SK-N-MC (cell line): ENCODE measurements at regions not wholly inside any gene's neighbourhood (a gene's known extent, or its start where the extent isn't known, plus 50 kb on each side); places are given as distances from the start of the nearest gene placed in this dataset.

ENCODE experiments used
- DNase-seq: peaks from one replicate; pipeline ENCODE4 v3.0.0-alpha.2; 2011; ENCODE audit warnings: low read depth, low spot score
- H3K27ac ChIP-seq: fragments of 200-600 bp; sonication (generic); 2 replicates; pipeline ENCODE4 v1.5.1; 2016; ENCODE audit warnings: mixed run types
- H3K36me3 ChIP-seq: fragments of 200-600 bp; sonication (generic); 2 replicates; pipeline ENCODE4 v1.6.1; 2017; ENCODE audit warnings: antibody characterized with exemption, low read length, mixed read lengths; ENCODE audit not compliant: insufficient read depth
- H3K4me3 ChIP-seq: fragments of 200-600 bp; sonication (generic); 2 replicates; pipeline ENCODE4 v1.5.1; 2016
- H3K9ac ChIP-seq: fragments of 200-600 bp; sonication (generic); 2 replicates; pipeline ENCODE4 v1.8.0; 2017; ENCODE audit warnings: mixed run types, mixed read lengths; ENCODE audit not compliant: insufficient read length
- H3K9me3 ChIP-seq: fragments of 200-600 bp; sonication (generic); 2 replicates; pipeline ENCODE4 v1.6.1; 2017; ENCODE audit warnings: low read depth, mild to moderate bottlenecking, antibody characterized with exemption, low read length, moderate library complexity, mixed read lengths
- EZH2 ChIP-seq: fragments of 200-600 bp; sonication (generic); IDR thresholded peaks from one replicate; pipeline ENCODE4 v1.6.1; 2017; ENCODE audit warnings: antibody characterized with exemption
- FOXP2 ChIP-seq: optimal IDR thresholded peaks from 2 replicates; pipeline ENCODE3; 2011; ENCODE audit warnings: mild to moderate bottlenecking, moderate library complexity; ENCODE audit not compliant: insufficient read depth; ENCODE audit errors: extremely low read length, control extremely low read depth
- POLR2AphosphoS5 ChIP-seq: IDR thresholded peaks from 2 replicates; pipeline ENCODE4 v1.6.1; 2012; ENCODE audit warnings: mild to moderate bottlenecking, low read depth, low read length, borderline replicate concordance

DNA sequence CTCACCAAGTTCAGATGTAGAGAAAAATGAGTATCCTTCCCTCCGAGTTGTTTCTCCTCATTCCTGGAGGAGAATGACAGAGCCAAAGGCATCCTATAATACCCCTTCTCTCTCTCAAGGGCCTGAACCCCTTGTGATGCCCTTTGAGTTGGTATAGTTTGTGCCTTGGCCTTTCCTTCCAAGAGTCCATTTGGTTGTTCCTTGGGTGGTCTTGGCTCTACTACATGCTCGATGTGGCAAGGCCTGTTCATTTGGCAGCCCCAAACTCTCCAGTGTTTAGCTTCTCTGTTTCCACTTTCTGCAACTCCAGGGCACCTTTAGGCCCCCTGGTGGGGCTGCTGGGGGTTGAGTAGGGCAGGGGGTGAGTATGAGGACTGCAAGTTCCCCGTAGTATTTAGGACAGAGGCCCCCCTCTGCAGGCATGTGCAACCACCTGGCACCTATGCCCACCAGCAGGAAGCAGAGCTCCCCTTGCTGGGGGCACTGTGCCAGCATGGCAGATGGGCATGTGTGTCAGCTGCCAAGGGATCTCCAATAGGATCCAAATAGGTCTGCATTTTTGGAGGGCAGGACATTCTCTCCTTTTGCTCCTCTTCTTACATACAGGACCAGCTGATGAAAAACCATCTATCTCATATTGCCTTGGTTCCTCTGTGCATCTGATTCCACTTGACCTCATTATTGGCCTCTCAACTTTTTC, 217.2 kb upstream of the CADM1 start:
- Histone ChIP-seq H3K36me3 (no peaks in the 10 kb centered on the region), H3K9ac (no peak overlapping the region), H3K9me3 (no peaks in the 10 kb centered on the region), H3K4me3 (no peak overlapping the region), H3K27ac (no peak overlapping the region)
- TF ChIP-seq FOXP2 (no peak), POLR2AphosphoS5 (no peak), EZH2 (no peak)
- no peak for DNase-seq

DNA sequence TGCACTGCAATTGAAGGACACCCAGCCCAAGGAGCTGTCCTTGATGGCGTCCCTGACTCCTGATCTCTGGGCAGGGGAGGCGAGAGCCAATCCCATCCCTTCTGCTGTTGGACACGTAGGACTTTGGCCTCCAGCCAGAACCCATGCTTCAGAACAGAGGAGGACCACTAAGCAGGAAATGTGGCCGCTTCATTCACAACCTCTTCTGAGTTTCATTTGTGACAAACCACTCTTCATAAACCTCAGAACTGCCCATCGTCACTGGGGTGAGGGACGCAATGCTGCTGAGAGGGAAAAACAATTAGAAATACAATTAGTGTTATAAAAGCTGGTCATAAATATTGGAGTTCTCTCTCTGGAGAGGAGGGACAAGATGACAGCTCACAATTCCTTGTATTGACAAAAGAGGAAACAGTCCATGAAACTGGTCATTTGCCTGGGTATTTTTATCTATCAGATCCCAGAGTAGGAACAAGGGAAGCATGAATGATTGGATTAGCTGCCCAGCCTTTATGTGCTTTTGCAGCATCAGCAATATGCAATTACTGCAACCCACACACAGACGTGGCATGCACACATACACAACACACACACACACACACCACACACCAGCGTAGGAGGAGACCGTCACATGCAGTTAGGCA, 216.5 kb upstream of the CADM1 start:
- DNase-seq = no peak
- TF ChIP-seq EZH2 (no peak), POLR2AphosphoS5 (no peak), FOXP2 (no peak)

DNA sequence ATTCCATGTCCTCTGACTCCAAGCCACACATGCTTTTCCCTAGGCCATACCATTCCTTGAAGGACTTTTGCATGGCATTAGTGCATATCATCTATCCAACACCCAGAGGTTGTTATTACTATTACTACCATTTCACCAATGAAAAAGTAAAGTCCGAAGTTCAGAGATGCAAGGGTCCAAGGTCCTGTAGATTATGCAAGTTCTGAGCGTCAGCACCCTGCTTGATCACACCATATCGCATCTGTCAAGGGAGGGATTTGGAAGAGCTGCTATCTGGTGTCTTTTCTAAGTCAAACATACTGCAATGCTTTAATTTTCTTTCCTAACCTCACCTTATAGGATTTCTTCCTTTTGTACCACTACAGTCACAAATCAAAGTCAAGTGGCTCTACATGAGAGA, 214.7 kb upstream of the CADM1 start:
- H3K27ac ChIP-seq = no peak overlapping the region
- TF ChIP-seq EZH2 (no peak), FOXP2 (no peak), POLR2AphosphoS5 (no peak)
- no peaks in the 10 kb centered on the region for H3K9me3 ChIP-seq
- no peak for DNase-seq
- H3K36me3 ChIP-seq = no peaks in the 10 kb centered on the region
- no peak overlapping the region for H3K9ac ChIP-seq
- no peak overlapping the region for H3K4me3 ChIP-seq

More for the DNA sequence above, 216.5 kb upstream of the CADM1 start:
- Histone ChIP-seq H3K27ac (no peak overlapping the region), H3K9me3 (no peaks in the 10 kb centered on the region), H3K4me3 (no peak overlapping the region), H3K36me3 (no peaks in the 10 kb centered on the region), H3K9ac (no peak overlapping the region)

DNA sequence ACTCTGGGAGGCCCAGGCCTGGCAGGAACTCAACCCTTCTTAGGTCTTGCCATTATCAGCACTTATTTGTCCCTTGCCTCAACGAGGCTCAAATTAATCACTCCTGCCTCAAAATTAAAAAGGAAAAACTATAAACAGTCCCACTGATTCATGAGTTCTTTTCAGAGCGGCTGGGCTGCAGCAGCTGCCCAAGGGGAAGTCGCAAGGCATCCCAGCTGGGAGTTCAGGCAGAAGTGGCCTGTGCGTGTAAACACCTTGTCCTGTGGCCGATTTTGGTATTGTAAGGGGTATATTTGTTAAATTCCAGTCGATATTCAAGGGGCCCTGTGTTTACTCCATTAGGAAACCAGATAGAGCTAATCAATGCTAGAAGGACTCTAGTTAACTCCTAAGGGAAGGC, 213.9 kb upstream of the CADM1 start:
- Histone ChIP-seq H3K4me3 (no peak overlapping the region), H3K27ac (no peak overlapping the region), H3K9me3 (no peaks in the 10 kb centered on the region), H3K36me3 (no peaks in the 10 kb centered on the region), H3K9ac (no peak overlapping the region)
- DNase-seq = no peak
- TF ChIP-seq POLR2AphosphoS5 (no peak), EZH2 (no peak), FOXP2 (no peak)

DNA sequence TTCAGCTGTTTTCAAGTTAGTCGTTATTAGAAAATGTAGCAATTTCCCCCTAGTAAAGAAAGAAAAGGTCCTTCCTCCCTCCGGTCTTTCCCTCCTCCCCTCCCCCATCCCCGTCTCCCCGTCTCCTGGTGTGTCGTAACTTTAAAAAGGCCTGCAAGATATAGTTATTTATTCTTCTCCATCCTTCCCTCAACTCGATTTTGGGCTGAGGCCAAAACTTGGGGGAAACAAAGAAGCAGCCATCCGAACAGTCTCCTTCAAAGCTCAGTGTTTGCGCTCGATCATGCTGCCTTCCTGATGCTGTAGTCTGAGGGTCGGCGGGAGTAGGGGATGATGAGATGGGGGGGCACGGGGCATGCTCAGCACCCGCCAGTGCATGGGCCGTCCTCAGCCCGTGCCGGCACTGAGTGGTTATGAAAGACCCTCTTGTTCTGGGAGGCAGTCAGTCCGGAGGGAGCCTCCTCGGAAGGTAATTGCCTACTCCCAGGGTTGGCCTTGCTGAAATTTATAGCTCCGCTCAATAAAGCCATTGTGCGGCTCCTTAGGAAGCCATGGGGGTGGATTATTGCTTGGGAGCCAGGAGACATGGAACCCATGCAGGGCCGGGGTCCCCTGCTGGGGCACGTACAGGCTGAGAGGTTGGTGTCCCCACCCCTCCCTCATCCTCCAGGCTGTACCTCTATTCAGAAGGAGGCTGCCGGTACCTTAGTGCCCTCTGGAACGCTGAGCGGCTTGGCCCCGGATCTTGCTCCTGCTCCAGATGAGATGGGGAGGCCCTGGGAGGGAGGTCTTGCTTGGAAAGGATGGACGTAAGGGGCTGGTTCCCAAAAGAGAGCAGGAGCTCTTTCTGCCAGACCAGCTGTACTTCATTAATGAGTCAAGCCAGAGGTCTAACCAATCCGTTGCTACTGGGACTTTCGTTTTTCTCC, 212.7 kb upstream of the CADM1 start:
- no peaks in the 10 kb centered on the region for H3K9me3 ChIP-seq
- H3K27ac ChIP-seq = no peak overlapping the region
- no peak for TF ChIP-seq FOXP2
- H3K4me3 ChIP-seq = no peak overlapping the region
- H3K9ac ChIP-seq = no peak overlapping the region
- no peaks in the 10 kb centered on the region for H3K36me3 ChIP-seq
- DNase-seq = no peak

DNA sequence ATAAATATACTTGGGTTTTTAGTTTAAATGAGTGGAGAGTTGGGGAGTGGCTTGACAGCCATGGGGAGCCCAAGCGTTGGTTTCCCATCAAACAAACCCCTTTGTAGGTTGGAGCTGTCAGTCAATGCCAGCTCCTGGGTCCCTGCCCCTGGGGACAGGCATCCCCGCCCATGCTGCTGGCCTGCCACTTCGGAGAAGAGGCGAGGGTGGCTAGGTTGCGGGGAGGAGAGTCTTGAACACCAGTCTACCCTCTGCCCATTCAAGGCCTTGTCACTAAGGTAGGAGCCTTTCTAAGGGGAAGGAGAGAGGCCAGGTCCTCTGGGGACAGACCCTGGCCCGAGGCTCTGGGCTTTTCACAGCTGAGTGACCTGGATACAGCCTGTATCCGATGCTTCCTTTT, 211.9 kb upstream of the CADM1 start:
- no peak overlapping the region for H3K4me3 ChIP-seq
- H3K9me3 ChIP-seq = no peaks in the 10 kb centered on the region
- H3K9ac ChIP-seq = no peak overlapping the region
- TF ChIP-seq POLR2AphosphoS5 (no peak), FOXP2 (no peak), EZH2 (no peak)
- no peak overlapping the region for H3K27ac ChIP-seq
- no peak for DNase-seq
- no peaks in the 10 kb centered on the region for H3K36me3 ChIP-seq

DNA sequence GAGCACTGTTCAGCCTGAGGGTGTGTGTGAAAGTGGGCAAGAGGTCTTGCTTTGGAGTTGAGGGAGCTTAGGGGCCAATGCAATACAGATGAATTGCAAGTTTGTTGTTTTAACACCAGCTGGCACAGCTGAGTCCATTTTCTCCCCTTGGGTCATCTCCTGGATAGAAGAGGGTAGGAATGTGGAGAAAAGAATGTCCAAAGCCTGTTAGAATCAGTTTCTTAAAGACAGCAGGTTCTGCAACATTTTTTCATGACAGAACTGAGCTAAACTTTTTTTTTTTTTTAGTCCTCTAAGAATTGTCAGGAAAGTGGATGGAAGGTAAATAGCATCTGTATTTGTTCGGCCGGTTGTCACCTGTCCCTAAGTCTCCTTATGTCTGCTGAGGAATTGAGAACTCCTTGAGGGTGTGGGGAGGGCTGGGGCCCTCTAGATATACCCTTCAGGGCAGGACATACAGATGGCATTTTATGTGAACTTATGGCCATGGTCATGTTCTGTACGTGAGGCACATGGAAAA, 211.1 kb upstream of the CADM1 start:
- Histone ChIP-seq H3K9ac (no peak overlapping the region), H3K9me3 (no peaks in the 10 kb centered on the region), H3K4me3 (no peak overlapping the region), H3K27ac (no peak overlapping the region), H3K36me3 (no peaks in the 10 kb centered on the region)
- no peak for DNase-seq
- TF ChIP-seq EZH2 (no peak), POLR2AphosphoS5 (no peak), FOXP2 (no peak)

DNA sequence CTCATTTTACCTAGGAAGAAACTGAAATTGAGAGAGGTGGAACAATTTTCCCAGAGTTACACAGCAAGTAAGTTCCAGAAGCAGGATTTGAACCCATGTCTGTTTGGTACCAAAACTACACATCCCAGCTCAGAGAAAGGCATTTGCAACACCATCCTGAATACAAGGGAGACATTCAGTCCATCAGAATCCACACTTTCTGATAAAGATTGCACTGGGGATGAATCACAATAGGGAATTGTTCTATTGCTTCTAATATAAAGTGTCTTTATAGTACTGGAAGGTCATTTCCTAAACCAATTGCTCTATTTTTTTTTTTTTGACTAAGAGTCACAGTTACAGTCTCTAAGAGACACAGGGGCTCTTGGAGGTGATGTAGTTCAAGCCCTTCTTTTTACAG, 208.1 kb upstream of the CADM1 start:
- no peaks in the 10 kb centered on the region for H3K9me3 ChIP-seq
- no peak overlapping the region for H3K4me3 ChIP-seq
- no peak overlapping the region for H3K9ac ChIP-seq
- no peak overlapping the region for H3K27ac ChIP-seq
- no peak for DNase-seq
- TF ChIP-seq FOXP2 = no peak
- TF ChIP-seq POLR2AphosphoS5 = no peak
- no peak for TF ChIP-seq EZH2
- H3K36me3 ChIP-seq = no peaks in the 10 kb centered on the region
